Endometrial microvascular endothelial cells (primary cell): ENCODE measurements at regions not wholly inside any gene's neighbourhood (a gene's known extent, or its start where the extent isn't known, plus 50 kb on each side); places are given as distances from the start of the nearest gene placed in this dataset.
"Not testable (repeated sequence)": the region's sequence is repeated elsewhere in the genome, so short reads cannot be mapped to it uniquely, and the experiment has no call there.

Experiments used
- in situ Hi-C: cut with HindIII; loops from 2 replicates; pipeline ENCODE4 v1.10.0; 2017; ENCODE audit warnings: low sequenced_read_pairs, low pct_unique_long_range_greater_than_20kb; ENCODE audit errors: inconsistent ontology term

DNA sequence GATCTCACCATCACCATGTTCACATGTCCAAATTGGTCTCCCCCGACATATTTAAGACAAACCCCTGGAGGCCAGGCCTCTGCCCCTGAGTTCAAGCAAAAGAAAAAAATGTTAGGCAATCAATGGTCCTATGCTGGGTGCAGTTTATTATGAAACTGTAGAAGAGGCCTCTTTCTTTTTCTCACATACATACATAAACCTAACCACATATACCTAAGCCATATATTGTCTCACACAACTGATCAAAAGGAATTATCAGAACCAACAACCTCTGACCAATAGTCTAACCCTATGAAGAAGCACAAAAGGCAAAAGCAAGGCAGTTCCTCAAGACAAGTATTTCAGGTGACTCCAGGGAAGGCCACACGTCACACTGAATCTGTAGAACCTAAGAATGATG lies 49.9 kb downstream of the ILRUN start:
- in situ Hi-C loops, result no loop called here

DNA sequence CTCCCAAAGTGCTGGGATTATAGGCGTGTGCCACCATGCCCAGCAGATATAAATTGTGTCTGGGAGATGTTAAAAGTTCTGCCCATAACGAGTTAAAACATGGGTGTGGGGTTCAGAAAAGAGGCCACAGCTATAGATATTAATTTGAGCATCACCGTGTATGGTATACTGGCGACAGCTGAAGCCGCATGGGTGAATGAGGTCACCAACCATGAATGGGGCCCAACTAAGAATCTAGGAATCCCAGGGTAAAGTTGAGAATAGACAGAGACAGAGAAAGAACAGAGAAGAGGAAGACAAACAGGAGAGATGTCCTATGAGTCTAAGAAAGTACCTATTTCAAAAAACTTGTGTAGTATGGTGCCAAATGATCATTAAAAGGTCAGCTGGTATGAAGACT lies 50.9 kb downstream of the ILRUN start:
- in situ Hi-C loops, result no loop called here

DNA sequence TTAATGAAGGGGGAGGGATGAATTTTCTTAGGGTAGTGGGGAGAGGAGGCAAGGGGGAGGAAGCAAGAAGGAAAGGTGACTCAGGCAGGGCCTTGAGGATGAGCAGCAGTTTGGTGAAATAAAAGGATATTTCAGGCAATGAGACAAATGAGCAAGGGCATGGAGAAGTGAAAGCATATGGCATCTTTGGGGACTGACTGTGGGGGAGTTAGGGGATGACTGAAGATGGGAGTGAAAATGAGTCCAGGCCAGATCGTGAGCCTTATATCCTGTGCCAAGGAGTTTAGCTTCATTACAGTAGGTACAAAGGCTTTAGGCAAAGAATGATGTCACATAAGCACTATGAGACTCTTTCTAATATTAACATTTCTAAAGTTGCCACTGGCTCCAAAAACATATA lies 51.9 kb downstream of the ILRUN start:
- in situ Hi-C loops, result no loop called here

- in situ Hi-C loops, result no loop called here
Measured at GRCh38 chr6:34642427-34642826, 54.1 kb downstream of the ILRUN start.

DNA sequence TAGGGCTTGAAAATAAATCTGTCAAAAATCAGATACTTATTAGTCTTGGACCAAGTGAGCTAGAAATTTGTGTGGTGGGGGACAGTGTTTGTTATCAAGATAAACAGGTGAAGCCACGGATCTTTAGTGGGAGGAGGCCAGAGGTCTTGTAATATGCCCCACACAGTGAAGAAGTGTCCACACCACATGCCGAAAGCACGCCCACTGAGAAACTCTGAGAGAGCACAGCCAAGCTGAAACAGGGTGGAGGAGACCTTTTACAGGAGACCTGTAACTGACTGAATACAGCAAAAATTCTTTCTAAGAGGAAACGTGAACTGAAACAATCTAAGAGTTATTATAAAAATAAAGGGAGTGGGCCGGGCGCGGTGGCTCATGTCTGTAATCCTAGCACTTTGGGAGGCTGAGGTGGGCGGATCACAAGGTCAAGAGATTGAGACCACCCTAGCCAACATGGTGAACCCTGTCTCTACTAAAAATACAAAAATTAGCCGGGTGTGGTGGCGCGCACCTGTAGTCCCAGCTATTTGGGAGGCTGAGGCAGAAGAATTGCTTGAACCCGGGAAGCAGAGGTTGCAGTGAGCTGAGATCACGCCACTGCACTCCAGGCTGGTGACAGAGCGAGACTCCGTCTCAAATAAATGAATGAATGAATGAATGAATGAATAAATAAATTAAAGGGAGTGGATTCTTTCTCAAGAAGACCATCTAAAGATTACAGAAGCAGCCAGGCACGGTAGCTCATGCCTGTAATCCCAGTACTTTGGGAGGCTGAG lies 56.3 kb downstream of the ILRUN start:
- in situ Hi-C loops, result not testable (repeated sequence)

GRCh38 chr6:34638834-34639736 lies 57.5 kb downstream of the ILRUN start:
- in situ Hi-C loops, result no loop called here

- in situ Hi-C loops, result no loop called here
Measured at GRCh38 chr6:34633785-34634184, 62.8 kb downstream of the ILRUN start.

- in situ Hi-C loops, result no loop called here
Measured at GRCh38 chr6:34633256-34633655, 63.3 kb downstream of the ILRUN start.

- in situ Hi-C loops, result no loop called here
Measured at GRCh38 chr6:34630040-34630439, 66.5 kb downstream of the ILRUN start.

GRCh38 chr6:34627296-34627695 lies 69.3 kb downstream of the ILRUN start:
- in situ Hi-C loops, result no loop called here

DNA sequence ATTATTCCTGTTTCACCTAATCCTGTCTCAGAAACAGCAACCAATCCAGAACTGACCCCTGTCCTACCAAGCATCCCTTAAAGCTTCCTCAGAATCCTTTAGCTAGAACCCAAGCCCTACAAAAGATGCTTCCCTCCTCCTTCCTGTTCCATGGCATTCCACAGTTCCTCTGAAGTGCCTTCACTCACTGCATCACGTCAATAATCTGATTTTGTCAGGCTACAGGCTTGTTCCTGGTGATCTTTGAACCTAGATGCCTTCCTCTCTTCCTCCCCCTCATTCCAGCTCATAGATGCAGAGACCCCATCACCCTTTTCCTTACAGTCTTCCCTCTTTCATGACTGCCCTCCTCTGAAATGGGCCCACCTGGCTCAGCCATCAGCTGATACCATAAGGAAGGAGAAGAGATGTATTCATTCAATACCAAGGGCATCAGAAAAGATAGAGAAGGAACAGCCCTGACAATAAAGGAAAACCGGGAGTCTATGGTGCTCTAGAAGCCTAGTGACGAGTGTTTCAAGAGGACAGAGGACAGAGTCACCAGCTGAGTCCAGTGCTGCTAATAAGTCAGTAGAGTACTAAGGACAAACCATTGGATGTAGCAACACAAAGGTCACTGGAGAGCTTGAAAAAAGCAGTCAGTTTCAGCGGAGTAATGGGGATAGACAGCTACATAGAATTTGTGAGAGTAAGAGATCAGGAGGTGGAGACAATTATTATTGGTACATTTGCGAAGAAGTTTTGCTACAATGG lies 62.5 kb upstream of the SPDEF start:
- in situ Hi-C loops, result no loop called here

DNA sequence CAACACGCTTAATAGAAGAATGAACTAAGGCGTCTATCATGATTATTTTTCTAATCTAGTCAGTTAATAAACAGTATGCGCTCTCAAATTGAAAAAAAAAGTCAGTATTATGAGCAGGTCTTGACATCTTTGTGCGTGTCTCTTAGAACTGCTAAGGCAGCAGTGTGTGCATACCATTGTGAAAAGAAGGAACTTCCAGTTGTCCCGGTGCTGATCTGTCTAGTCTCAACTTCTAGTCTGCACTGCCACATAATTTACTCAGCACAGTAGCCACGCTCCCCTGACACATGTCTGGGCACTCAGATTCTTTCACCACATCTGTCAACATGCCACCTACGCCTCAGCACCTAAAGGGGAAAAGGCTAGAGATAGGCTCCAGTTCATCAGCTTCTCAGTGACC lies 61.1 kb upstream of the SPDEF start:
- in situ Hi-C loops, result no loop called here

DNA sequence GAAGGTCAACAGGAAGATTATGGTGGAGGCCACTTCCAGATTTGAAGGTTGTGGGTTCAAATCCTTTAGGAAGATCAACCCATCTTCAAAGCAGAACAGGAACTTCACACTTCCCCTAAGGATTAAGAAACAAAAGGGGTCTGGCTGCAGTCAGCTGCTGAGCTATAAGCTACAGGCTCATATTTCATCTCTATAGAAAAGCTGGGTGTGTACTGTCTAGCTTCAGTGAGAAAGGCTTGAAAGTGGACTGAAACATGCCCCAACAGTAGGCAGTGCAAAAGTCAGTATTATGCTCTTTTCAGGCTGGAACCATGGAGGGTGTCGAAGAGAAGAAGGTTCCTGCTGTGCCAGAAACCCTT lies 60.1 kb upstream of the SPDEF start:
- in situ Hi-C loops, result no loop called here

DNA sequence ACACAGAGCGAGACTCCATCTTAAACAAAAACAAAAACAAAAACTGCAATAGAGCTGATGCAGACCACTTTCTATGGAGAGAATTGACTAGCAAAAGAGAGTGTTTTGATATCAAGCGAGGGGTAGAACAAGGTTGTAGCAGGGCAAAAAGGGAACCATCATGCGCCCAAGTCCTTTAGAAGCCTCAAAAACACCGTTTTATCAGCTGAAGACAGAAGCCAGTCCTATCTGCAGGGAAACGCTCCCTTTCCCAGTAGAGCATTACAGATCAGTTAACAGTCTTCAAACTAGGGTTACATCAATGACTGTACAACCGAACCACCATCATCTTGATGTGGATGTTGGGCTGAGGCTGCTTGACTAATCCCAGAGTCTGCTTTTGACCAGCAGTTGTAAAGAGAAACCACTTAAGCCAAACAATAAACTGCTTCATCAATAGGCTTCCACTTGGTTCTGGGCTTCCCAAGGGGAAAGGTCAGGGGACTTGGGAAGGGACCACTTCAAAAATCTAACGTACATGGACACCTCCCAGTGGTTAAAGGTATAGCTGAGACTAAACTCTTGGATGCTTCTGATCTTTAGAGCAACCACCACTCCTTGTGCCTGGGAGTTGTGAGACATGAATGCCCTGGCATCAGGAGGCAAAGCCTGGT lies 59.6 kb upstream of the SPDEF start:
- in situ Hi-C loops, result no loop called here

GRCh38 chr6:34610819-34611477 lies 54.8 kb upstream of the SPDEF start:
- in situ Hi-C loops, result no loop called here

- in situ Hi-C loops, result loop anchor here (10.0 kb wide), 1 partner anchor 164 kb away; no protein-coding TSS in a partner anchor
Measured at GRCh38 chr6:34608321-34609091, 52.4 kb upstream of the SPDEF start.

- in situ Hi-C loops, result loop anchor here (10.0 kb wide), 1 partner anchor 162 kb away; no protein-coding TSS in a partner anchor
Measured at GRCh38 chr6:34606477-34607265, 50.5 kb upstream of the SPDEF start.
